NCI-H1436 (cell line): ENCODE measurements at regions not wholly inside any gene's neighbourhood (a gene's known extent, or its start where the extent isn't known, plus 50 kb on each side); places are given as distances from the start of the nearest gene placed in this dataset.

Experiments used
- DNase-seq: peaks from one replicate; lab custom pipeline; 2025; lab: John Stamatoyannopoulos, UW

DNA sequence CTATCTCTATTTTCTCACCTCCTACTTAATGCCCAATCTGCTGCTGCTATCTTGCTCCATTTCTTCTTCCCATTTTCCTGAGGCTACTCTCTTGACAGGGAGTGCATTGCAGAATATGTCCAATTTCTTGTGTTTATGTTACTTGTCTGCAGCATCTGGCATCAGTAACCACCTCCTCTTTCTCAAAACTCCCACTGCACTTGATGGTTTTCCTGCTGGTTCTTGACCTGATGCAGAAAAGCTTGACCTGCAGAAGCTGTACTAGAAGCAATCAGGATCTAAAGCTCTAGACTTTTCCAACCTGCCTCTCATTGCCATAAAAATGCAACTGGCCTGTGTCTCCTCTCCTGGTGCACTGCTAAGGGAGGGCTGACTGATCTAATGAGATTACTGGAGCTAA is 287.8 kb downstream of the ZEB1 start:
- no peak for DNase-seq

DNA sequence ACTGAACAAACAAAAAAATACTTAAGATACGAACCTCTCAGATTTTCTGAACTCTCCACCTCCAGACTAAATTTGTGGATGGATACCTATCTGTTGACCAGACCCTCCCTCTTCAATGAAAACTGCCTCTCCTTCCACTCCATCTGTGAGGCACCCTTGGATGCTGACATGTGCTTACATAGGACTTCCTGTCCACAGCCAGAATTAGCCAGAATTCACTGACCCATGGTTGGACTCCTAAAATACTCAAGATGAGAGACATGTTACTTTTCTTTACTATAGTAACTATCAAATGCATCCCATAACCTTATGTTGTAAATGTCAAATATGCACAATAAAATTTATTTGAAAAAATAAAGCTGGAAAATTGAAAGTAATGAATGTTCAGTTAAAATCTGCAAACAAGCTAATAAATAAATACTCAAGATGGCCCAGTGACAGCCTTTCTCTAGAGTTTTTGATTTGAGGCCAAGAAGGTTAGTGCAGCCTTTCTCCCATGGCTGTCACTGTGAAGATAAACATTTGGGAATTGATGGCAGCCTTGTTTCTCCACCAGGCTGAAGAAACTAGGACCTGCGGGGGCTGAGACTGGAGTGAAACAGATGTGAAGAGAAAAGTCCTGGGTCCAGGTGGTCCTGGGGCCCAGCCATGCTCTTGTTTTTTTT is 287.0 kb downstream of the ZEB1 start:
- no peak for DNase-seq

DNA sequence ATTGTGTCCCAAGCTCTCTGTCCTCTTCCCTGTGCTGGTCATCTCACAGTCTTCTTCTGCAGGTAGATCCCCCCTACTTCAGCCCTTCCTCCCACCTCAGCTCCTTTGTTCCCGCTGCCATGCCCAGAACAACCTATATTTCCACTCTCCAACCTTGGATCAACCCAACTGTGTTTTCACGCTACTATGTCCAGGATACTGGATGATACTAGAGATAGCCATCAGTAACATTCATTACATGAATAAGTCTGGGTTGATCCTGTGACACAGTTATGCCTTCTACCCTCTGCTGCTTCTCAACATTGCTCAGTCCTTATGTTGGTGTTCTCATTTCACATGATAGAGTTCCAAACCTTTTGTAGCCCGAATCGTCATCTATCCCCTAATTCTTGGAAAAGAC is 286.4 kb downstream of the ZEB1 start:
- no peak for DNase-seq

- no peak for DNase-seq
Observed at GRCh38 chr10:31604646-31605170, 285.7 kb downstream of the ZEB1 start.

DNA sequence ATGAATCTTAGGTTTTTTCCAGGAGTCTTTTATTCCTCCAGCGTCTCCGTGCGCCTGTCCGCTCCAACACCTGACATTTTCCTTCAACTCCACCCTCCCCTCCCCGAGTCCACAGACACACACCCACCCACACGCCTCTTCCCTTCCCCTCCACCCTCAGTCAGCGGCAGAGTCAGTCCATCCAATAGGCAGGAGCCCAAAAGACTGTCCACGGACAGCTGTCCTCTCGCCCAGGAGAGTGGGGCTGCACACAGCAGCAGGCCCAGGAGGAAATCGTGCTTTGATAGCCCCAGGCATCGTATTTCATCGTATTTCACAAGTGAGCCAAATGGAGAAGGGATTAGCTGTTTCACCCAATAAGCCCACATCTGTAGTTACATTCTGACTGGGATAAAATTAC is 285.1 kb downstream of the ZEB1 start:
- DNase-seq = peak; percentile 35

GRCh38 chr10:31603235-31604087 is 284.4 kb downstream of the ZEB1 start:
- DNase-seq = peak; percentile 97

- no peak for DNase-seq
Observed at GRCh38 chr10:31602541-31603234, 283.7 kb downstream of the ZEB1 start.

DNA sequence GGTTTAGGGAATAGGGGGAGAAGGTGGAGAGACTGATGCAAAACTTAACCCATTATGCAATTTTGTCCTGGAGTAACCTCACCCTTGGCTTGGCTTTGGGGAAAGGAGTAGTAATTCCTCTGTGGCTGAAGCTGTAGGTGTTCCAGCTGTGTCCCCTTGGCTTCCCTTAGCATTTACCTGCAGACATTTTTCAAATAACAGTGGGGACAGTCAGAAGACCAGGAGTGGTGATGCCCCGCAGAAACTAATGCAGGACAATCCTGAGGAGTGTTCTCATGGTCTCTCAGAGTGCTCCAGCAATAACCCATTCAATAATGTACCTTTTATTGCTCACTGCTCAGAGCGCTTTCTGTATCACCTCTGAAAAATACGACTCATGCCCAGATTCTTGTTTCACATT is 282.1 kb downstream of the ZEB1 start:
- DNase-seq = no peak

DNA sequence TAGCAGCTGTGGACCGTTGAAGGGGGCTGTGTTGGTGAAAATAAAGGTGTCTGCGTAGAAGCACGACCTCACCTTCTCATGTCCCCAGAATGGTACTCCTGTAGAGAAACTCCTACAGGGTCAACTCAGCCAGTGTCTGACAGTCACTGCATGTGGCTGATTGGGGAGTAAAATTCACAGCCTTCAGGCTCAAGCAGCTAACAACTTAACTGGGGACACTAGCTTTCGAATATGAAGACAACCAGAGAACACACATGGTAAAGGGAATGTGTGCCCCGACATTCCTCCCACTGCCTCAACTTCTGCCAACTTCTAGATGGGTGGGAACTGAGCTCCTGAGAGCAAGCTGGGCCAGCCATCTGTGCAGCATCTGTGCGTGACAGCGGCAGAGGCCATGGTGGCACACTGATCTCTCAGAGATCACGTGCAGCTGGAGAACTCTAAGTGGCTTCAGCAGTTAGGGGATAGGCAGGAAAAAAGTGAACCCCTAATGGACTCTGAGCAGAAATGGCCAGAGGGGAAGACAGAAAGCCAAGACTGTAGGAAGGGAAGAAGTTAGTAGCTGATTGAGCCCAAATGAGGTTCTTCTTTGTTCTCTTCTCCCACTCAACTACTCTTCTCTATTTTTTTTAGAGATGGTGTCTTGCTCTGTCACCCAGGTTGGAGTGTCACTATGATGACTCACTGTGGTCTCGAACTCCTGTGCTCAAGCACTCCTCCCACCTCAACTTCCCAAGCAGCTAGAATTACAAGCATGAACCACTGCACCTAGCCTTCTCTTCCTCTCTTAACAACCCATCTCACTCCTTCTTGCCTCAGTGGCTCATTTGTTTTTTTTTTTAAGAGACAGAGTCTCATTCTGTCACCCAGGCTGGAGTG is 280.8 kb downstream of the ZEB1 start:
- DNase-seq = no peak

- DNase-seq = no peak
Observed at GRCh38 chr10:31596765-31597164, 277.7 kb downstream of the ZEB1 start.

DNA sequence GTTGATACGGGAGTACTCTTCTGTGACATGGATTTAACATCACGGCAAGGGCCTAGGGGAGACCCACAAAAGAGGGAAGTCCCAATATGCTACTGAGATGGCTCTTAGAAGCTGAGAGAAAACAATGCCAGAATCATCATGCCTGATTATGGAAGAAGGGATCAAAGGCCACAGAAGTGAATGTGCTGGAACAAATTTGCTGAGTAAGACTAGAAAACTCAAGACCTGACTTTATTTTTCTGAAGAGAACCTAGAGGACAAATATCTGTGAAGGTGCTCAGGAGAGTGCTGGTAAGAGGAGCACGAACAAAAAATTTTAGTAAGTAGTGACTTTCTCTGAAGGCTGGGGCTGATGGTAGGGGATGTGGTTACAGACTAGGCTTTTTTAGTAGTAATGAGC is 277.0 kb downstream of the ZEB1 start:
- no peak for DNase-seq

DNA sequence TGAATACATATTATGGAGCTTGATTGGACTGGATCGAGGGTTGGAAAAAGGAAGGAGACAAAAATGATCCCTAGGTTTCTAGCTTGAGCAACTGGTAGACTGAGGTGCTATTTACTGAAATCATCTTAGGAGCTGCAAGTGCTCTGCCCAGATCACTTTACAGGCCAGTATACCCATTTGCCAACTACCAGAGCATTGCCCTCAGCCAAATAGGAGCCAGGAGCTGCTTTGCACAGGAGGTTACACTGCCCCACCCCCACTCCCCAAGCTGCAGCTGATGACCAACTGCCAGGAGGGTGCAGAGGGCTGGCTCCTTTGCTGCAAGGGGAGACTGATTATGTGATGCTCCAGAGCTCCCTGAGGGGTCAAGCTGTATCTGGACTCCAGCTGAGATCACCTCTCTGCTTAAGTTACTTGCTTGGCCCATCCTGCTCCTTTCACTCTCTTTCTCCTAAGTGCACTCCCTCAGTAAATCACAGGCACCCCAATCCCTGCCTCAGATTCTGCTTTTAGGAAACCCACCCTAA is 275.4 kb downstream of the ZEB1 start:
- DNase-seq = no peak

- no peak for DNase-seq
Observed at GRCh38 chr10:31593124-31593523, 274.1 kb downstream of the ZEB1 start.

- DNase-seq = no peak
Observed at GRCh38 chr10:31591569-31591968, 272.6 kb downstream of the ZEB1 start.

GRCh38 chr10:31590023-31590800 is 271.2 kb downstream of the ZEB1 start:
- no peak for DNase-seq

- DNase-seq = no peak
Observed at GRCh38 chr10:31587691-31588090, 268.7 kb downstream of the ZEB1 start.

DNA sequence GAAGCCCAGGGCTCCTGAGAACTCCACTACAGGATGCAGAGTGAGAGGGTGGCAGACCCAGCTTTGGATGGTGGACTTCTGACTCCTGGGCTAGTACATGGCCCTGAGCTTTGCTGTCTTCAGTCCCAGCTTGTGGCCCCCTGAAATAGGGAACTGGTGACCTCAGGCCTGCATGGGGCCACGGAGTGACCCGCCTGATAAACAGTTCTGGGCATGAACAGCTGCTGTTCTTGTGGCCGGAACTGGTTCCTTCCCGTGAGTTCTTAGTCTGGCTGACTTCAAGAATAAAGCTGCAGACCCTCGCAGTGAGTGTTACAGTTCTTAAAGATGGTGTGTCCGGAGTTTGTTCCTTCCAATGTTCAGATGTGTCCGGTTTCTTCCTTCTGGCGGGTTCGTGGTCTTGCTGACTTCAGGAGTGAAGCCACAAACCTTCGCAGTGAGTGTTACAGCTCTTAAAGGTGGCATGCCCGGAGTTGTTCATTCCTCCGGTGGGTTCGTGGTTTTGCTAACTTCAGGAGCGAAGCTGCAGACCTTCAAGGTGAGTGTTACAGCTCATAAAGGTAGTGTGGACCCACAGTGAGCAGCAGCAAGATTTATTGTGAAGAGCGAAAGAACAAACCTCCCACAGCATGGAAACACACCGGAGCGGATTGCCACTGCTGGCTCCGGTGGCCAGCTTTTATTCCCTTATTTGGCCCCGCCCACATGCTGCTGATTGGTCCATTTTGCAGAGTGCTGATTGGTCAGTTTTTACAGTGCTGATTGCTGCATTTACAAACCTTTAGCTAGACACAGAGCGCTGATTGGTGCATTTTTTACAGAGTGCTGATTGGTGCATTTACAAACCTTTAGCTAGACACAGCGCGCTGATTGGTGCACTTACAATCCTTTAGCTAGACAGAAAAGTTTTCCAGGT is 268.0 kb downstream of the ZEB1 start:
- DNase-seq = no peak

DNA sequence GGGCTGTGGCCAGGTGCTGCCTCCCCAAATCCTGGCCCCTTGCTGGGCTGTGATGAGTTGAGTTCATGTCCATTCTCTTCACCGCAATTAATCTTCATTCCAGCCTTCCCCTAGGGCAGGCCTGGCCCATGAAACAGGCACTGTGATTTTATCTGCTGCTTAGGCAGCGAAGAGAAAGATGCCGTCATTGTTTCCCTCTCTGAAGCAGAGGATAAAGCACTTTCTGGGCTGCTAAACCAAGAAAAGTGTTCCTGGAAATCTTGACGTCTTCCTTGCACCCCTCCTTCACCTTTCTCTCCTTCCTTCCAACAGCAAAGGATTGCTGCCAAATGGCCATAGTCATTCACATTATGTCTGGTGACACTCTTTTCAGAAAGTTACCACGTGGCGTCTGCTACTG is 265.9 kb downstream of the ZEB1 start:
- DNase-seq = no peak

GRCh38 chr10:31584098-31584631 is 265.1 kb downstream of the ZEB1 start:
- DNase-seq = no peak
